ENCODE measurements at regions not wholly inside any gene's neighbourhood (a gene's known extent, or its start where the extent isn't known, plus 50 kb on each side); places are given as distances from the start of the nearest gene placed in this dataset.

DNA sequence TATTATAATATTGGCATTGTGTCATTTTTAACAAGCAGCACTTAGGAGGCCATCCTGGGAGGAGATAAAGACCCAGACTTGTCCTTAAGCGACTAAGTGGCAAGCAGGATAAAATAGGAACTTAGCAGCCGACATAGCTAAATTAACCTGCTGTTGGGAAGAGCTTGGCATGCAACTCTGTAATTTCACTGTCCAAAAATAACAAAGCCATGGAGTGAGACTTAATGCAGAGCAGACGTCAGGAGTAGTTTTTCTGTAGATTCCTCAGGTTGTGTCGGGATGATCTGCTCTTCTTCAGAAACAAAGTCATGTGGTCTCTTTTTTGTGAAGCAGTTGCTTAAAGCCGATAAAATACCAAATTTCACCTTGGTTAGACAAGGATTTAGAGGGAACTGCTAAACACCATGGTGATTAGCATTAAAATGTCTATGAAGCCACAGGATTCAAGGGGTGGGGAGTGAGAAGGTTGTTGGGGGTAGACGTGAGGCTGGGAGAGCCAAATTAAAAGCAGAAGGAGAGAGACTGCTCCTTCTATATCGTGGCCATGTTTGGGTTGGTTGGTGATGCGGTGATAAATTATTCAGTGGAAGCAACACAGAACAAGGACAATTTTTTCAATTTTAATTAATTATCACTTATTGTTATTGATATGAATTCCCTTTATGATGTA lies 303.0 kb downstream of the CSNK1G3 start:
- H3K9me3 ChIP-seq (replicated peaks in 1 of 11): peaks cover 0 to 6% (median 0%) of the 10 kb centered on the region in 11 experiments; a peak in 6 of 22 replicates
- H3K4me3 ChIP-seq: peak overlapping the region in 4 of 10 experiments; percentile 5 to 22 (median 13); a peak in 4 of 20 replicates
- TF ChIP-seq Cebpa-rat (IDR thresholded peaks at IDR 0.05): no peak
- peak overlapping the region; percentile 67 to 87 (median 78) for H3K4me2 ChIP-seq
- no peaks in the 10 kb centered on the region for H3K36me3 ChIP-seq
- peak overlapping the region in 9 of 11 experiments; percentile 20 to 95 (median 88); a peak in 17 of 22 replicates for H3K27ac ChIP-seq
- H4K20me1 ChIP-seq: no peaks in the 10 kb centered on the region
- H3K9ac ChIP-seq: peak overlapping the region in 8 of 11 experiments; percentile 65 to 83 (median 78); a peak in 16 of 22 replicates
- H3K27me3 ChIP-seq: no peaks in the 10 kb centered on the region
- H3K4me1 ChIP-seq: peaks cover 41 to 68% (median 63%) of the 10 kb centered on the region in 10 experiments

- Histone ChIP-seq H3K9ac (peak overlapping the region in 9 of 11 experiments; percentile 36 to 83 (median 75); a peak in 17 of 22 replicates), H3K4me3 (peak overlapping the region in 6 of 10 experiments; percentile 9 to 41 (median 34); a peak in 8 of 20 replicates), H3K4me1 (peaks cover 45 to 77% (median 72%) of the 10 kb centered on the region in 10 experiments), H3K27ac (peak overlapping the region in 9 of 11 experiments; percentile 20 to 95 (median 88); a peak in 18 of 22 replicates), H3K36me3 (no peaks in the 10 kb centered on the region), H3K9me3 (replicated peaks in 1 of 11) (peaks cover 0 to 6% (median 0%) of the 10 kb centered on the region in 11 experiments; a peak in 4 of 22 replicates), H3K27me3 (no peaks in the 10 kb centered on the region), H4K20me1 (no peaks in the 10 kb centered on the region), H3K4me2 (peak overlapping the region; percentile 67 to 87 (median 78))
- peak in 5 of 11 experiments; percentile 37 to 79 (median 56); a peak in 7 of 22 replicates for TF ChIP-seq Cebpa-rat (IDR thresholded peaks at IDR 0.05)
These were observed 302.1 kb downstream of the CSNK1G3 start for GRCh38 chr5:123813937-123814624.

DNA sequence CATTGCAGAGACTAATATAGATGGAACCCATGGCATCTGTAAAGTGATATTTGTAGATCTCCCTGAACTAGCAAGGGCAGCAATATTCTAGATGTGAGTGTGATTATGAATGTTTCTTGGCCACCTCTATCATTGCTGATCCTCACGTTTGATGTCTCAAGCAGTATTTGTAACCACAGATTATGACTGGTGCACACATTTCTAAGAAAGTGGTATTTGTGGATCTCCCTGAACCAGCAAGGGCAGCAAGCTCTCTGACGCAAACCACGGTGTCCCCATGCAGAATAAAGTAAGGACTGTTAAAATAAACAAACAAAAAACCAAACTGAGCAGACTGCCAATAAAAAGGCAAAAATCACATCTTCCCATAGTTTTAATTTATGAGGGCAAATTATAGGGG lies 301.3 kb downstream of the CSNK1G3 start:
- no peak for TF ChIP-seq Cebpa-rat (IDR thresholded peaks at IDR 0.05)
- H3K9ac ChIP-seq: peak overlapping the region in 7 of 11 experiments; percentile 65 to 83 (median 81); a peak in 10 of 22 replicates
- peaks cover 0 to 4% (median 0%) of the 10 kb centered on the region in 11 experiments; a peak in 3 of 22 replicates for H3K9me3 ChIP-seq (replicated peaks in 1 of 11)
- no peaks in the 10 kb centered on the region for H4K20me1 ChIP-seq
- H3K4me2 ChIP-seq: peak overlapping the region; percentile 67 to 87 (median 78); a peak in 21 of 22 replicates
- no peaks in the 10 kb centered on the region for H3K27me3 ChIP-seq
- H3K27ac ChIP-seq: peak overlapping the region in 8 of 11 experiments; percentile 81 to 95 (median 89); a peak in 16 of 22 replicates
- no peaks in the 10 kb centered on the region for H3K36me3 ChIP-seq
- H3K4me3 ChIP-seq: peak overlapping the region in 1 of 10 experiments; percentile 33; a peak in 1 of 20 replicates
- peaks cover 45 to 85% (median 80%) of the 10 kb centered on the region in 10 experiments for H3K4me1 ChIP-seq

GRCh38 chr5:123811831-123812230 lies 299.9 kb downstream of the CSNK1G3 start:
- H3K27ac ChIP-seq: peak overlapping the region in 6 of 11 experiments; percentile 67 to 95 (median 91); a peak in 12 of 22 replicates
- H3K9ac ChIP-seq: no peak overlapping the region
- H3K36me3 ChIP-seq: no peaks in the 10 kb centered on the region
- H3K9me3 ChIP-seq (replicated peaks in 1 of 11): peaks cover 0 to 4% (median 0%) of the 10 kb centered on the region in 11 experiments; a peak in 3 of 22 replicates
- TF ChIP-seq Cebpa-rat (IDR thresholded peaks at IDR 0.05): no peak
- H4K20me1 ChIP-seq: no peaks in the 10 kb centered on the region
- peak overlapping the region in 9 of 11 experiments; percentile 59 to 87 (median 78); a peak in 17 of 22 replicates for H3K4me2 ChIP-seq
- no peak overlapping the region for H3K4me3 ChIP-seq
- H3K27me3 ChIP-seq: no peaks in the 10 kb centered on the region
- peaks cover 45 to 99% (median 94%) of the 10 kb centered on the region in 10 experiments for H3K4me1 ChIP-seq

DNA sequence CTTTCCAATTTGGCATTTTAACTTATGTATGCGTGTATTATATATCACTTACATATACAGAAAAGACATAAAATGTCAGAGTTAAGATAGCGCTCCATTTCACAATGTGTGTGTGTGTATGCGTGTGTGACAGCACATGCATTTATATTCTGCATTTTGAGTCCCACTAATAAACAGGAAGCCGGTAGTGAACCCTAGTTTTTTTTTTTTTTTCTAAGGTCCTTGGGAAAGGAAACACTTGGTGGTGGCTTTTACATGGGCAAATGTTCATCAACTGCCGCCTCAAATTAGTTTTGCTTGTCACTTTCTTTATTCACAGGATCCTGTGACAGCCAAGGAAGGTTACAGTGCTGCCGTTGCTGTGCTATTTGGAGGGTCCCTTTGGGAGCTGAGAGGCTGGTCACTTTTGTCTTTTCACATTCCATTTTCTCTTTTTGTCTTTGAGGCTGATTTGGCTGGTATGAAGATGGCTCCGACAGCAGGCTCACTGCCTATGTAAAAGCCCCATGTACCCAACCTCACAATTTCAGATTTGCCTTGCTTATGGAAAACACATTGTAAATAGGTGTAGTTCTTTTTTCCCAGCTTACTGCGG lies 298.9 kb downstream of the CSNK1G3 start:
- Histone ChIP-seq H3K36me3 (no peaks in the 10 kb centered on the region), H3K9me3 (replicated peaks in 1 of 11) (no peaks in the 10 kb centered on the region; a peak in 1 of 22 replicates), H3K4me2 (peak overlapping the region; percentile 59 to 87 (median 79)), H4K20me1 (no peaks in the 10 kb centered on the region), H3K4me1 (peaks cover 45 to 99% (median 89%) of the 10 kb centered on the region in 10 experiments), H3K9ac (peak overlapping the region in 7 of 11 experiments; percentile 36 to 72 (median 56); a peak in 13 of 22 replicates), H3K4me3 (peak overlapping the region in 2 of 10 experiments; percentile 3 to 40; a peak in 3 of 20 replicates), H3K27ac (peak overlapping the region in 9 of 11 experiments; percentile 4 to 95 (median 88); a peak in 18 of 22 replicates), H3K27me3 (no peaks in the 10 kb centered on the region)
- no peak for TF ChIP-seq Cebpa-rat (IDR thresholded peaks at IDR 0.05)

- Histone ChIP-seq H3K9me3 (replicated peaks in 1 of 11) (peaks cover 0 to 4% (median 0%) of the 10 kb centered on the region in 11 experiments; a peak in 1 of 22 replicates), H3K27ac (peak overlapping the region in 9 of 11 experiments; percentile 4 to 95 (median 88); a peak in 16 of 22 replicates), H3K4me3 (peak overlapping the region in 1 of 10 experiments; percentile 40; a peak in 1 of 20 replicates), H3K4me2 (peak overlapping the region; percentile 59 to 87 (median 79)), H3K27me3 (no peaks in the 10 kb centered on the region), H3K36me3 (no peaks in the 10 kb centered on the region), H3K9ac (peak overlapping the region in 7 of 11 experiments; percentile 11 to 66 (median 23); a peak in 7 of 22 replicates), H4K20me1 (no peaks in the 10 kb centered on the region), H3K4me1 (peaks cover 41 to 93% (median 83%) of the 10 kb centered on the region in 10 experiments)
- no peak for TF ChIP-seq Cebpa-rat (IDR thresholded peaks at IDR 0.05)
These were observed 298.3 kb downstream of the CSNK1G3 start for GRCh38 chr5:123810253-123810652.

DNA sequence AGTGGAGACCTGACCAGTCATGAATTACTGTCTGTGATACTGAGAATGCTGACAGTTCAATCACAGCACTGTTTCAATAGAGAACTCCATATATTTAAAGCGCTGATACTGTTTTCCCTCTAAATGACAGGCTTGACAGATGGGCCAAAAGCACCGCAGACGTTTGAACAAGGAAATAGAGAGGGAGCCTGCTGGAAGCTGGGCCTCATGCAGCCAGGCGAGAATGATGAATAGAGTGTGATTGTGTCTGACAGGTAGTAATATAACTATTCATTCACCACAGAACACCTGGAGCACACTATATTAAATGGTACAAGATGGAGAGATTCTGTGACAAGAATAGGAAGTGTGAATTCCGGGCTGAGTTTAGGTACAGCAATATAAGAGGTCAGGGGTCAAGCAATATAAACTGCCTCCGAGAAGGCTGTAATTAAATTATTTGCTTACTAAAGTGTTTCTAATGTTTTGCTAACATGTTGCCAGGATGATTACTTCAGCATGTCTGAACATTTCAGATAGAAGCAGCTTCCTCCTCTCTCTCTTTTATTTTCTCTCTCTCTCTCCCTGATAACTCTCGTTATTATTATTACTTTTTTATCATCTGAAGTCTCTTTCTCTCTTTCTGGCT lies 297.7 kb downstream of the CSNK1G3 start:
- Histone ChIP-seq H3K9me3 (replicated peaks in 1 of 11) (peaks cover 0 to 8% (median 0%) of the 10 kb centered on the region in 11 experiments; a peak in 3 of 22 replicates), H3K9ac (peak overlapping the region in 6 of 11 experiments; percentile 11 to 66 (median 30); a peak in 7 of 22 replicates), H3K36me3 (no peaks in the 10 kb centered on the region), H4K20me1 (no peaks in the 10 kb centered on the region), H3K4me2 (peak overlapping the region; percentile 59 to 87 (median 79); a peak in 21 of 22 replicates), H3K4me1 (peaks cover 36 to 87% (median 78%) of the 10 kb centered on the region in 10 experiments), H3K27ac (peak overlapping the region in 9 of 11 experiments; percentile 4 to 95 (median 88); a peak in 15 of 22 replicates), H3K4me3 (no peak overlapping the region), H3K27me3 (no peaks in the 10 kb centered on the region)
- no peak for TF ChIP-seq Cebpa-rat (IDR thresholded peaks at IDR 0.05)
